GM18526 (cell line): ENCODE measurements at regions not wholly inside any gene's neighbourhood (a gene's known extent, or its start where the extent isn't known, plus 50 kb on each side); places are given as distances from the start of the nearest gene placed in this dataset.

Experiments
- POLR2A ChIP-seq: IDR thresholded peaks from 3 replicates; pipeline ENCODE4 v1.6.1; 2011; ENCODE audit not compliant: insufficient read length; ENCODE audit errors: extremely low read depth

DNA sequence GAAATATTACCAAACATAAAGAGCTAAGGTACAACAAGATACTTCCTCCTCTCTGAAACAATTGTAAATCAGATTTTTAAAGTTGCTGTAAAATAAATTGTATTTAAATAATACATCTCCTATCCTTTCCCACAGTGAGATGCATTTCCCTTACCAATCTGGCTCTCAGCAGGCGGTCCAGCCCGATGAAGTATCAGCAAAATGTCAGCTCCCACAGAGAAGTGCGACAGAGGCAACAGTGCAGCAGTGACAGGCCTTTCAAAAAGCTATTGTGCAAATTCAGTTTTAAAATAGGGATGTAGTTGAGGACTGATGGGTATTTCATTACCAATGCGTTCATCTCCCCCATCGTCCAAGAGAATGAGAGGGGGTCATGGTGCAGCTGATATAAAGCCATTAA lies 733.2 kb upstream of the GOLIM4 start:
- TF ChIP-seq POLR2A = no peak

DNA sequence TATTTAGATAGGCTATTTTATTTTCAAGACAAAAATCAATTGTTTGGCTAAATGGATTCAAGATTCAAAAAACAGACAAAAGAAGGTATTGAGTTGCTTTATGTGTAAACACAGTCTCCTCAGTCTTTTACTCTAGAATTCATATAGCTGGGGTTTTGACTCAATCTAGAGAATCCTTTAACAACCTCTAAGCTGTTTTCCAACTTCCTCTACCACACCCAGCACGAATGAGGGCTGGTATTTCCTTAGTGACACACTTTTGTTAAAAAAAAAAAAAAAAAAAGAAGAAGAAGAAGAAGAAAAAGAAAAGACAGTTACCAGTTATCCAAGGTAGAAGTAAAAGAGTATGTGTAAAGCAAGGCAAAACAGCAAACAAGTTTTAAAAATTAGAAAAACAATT lies 732.8 kb upstream of the GOLIM4 start:
- no peak for TF ChIP-seq POLR2A

- no peak for TF ChIP-seq POLR2A
These were observed 732.3 kb upstream of the GOLIM4 start for GRCh38 chr3:168828014-168828413.

- TF ChIP-seq POLR2A = no peak
These were observed 728.4 kb upstream of the GOLIM4 start for GRCh38 chr3:168824107-168824506.

DNA sequence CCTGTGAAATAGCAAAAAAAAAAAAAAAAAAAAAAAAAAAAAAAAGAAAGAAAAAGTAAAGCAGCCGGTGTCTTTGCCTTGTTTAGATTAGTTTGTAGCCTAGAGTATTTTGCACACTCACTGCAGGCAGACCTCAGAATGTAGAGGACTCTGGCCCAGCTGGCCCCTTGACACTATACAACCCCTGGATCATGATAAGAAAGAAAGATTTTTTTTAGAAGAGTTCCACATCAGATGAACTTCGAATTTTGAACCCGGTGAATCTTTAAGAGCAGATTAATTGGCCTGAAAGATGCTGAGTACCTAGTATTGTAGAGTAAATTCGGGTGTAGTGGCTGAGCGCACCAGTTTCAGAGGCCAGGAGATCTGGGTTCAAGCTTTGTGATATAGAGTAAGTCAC lies 727.7 kb upstream of the GOLIM4 start:
- TF ChIP-seq POLR2A = no peak

DNA sequence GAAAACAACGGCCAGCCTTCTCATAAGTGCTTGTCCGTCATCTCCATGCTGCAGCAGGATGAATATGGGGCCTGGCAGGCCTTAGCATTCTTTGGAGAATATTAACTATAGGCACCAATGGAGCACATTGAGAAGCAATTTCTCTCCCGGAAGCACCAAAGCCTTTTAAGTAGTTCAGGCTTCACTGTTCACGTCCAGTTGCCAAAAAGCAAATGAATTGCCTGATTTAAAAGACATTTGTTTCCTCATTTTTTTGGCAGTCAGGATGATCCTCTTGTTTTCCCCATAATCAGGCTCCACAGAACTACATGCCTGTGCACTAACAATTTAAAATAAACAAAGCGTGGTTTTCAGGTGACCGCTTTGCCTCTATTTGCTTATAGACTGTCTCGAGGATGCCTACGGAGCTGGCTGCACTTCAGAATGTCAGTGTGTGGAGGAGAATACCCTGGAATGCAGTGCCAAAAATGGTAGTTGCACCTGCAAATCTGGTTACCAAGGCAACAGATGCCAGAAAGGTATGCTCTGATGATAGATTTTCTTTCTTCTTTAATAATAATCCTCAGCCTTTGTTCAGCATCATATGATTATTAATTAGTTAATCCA lies 725.2 kb upstream of the GOLIM4 start:
- no peak for TF ChIP-seq POLR2A

DNA sequence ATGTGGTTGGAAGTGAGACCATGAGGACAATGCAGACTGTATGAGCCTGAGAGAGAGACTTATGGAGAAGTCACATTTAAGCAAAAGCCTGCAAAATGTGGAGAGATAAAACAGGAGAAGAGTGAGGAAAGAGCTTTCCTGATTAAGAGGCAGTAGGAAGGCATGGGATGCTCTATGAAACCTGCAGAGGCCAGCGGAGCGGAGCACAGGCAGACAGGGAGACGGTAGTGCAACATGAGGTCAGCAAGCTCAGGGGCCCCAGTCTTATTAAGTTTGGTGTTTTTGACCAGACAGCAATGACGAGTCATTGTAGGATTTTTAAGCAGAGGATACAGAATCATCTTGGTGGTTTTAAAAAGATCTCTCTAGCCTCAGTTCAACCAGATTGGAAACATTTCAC lies 721.5 kb upstream of the GOLIM4 start:
- TF ChIP-seq POLR2A = no peak

GRCh38 chr3:168815946-168816345 lies 720.2 kb upstream of the GOLIM4 start:
- no peak for TF ChIP-seq POLR2A

DNA sequence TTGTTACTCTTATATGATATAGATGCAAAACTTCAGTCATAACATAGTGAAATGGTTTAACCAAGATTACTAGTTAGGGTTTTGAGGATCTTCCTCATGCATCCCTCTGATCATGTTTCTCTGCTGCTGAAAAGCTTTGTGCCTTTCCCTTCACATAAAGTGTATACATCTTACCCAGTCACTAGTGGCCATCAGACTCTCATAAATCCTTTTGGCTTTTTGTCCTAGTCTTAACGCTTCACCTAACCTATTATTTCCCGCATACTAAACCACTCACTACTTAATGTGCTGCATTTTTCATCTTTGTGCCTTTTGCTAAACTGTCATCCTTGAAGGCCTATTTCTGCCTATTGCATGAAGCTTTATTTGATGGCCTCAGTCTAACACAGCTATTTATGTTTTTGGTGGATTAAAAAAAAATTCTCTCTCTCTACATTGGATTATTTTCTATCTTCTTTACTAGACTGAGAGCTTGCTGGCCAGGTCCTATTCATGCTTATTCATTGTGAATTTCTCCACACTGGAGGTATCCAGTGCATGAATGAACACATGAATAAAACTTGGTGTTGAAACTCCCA lies 717.6 kb upstream of the GOLIM4 start:
- no peak for TF ChIP-seq POLR2A

DNA sequence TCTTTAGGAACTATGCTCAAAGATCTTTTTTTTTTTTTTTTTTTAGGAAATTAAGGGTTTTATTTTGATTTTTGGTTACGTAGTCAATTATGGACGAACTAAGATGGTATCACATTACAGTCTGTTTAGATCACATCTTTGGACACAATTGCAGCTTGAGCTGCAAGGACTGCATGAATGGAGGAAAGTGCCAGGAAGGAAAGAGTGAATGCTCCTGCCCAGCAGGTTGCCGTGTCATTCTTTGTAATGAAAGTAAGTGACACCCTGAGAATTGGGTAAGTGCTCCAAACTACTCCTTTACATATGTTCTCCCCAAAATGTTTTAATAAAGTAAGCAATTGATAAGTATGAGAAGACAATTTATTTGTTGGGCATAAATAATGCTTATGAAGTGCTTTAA lies 716.5 kb upstream of the GOLIM4 start:
- TF ChIP-seq POLR2A = no peak

DNA sequence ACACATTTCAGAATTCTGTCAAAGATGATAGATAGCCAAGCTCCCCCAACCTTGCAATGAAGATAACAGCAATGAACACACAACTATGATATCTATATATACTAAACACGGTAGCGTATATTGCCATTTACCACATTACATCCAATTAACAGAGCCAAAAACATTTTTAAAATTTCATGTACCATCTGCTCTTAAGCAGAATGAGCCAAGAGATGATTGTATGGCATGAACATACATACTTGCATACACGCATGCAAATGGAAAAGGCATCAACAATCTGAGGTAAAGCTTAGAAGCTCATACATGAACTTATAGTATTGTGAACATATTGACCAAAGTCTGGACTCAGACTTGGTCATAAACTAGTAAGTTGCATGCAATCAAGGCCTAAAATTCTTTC lies 712.9 kb upstream of the GOLIM4 start:
- no peak for TF ChIP-seq POLR2A

DNA sequence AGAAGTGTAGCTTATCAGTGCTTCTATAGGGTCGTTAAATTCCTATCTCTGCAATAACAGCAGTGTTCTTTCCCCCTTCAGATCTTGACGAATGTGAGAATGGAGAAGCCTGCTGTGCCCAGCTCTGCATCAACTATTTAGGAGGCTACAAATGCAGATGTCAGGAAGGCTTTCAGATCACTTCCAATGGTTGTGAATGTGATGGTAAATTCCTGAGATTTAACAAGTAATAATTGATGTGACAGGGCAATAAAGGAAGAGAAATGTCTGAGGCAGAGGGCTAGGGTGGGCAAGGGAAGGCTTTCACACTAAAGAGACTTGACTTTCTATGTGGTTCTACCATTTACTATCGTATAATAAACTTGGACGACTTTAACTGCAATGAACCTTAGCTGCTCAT lies 711.7 kb upstream of the GOLIM4 start:
- no peak for TF ChIP-seq POLR2A

GRCh38 chr3:168806871-168807270 lies 711.1 kb upstream of the GOLIM4 start:
- TF ChIP-seq POLR2A = no peak

DNA sequence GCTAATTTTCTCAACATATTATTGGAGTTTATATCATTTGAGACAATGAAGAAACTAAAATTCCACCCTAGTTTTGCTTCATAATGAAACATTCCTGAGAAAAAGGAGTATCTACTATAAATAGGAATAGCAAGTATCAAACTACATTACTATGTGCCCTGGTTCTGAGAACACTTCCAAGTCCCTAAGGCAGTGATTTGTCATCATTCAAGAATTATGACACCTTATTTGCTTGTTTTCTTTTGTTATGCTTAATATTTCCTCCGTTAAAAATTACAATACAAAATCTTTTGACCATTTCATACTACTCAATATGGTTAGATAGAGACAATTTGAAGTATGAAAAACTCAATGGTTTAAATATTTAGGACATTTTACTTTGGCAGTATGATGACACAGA lies 707.8 kb upstream of the GOLIM4 start:
- no peak for TF ChIP-seq POLR2A

DNA sequence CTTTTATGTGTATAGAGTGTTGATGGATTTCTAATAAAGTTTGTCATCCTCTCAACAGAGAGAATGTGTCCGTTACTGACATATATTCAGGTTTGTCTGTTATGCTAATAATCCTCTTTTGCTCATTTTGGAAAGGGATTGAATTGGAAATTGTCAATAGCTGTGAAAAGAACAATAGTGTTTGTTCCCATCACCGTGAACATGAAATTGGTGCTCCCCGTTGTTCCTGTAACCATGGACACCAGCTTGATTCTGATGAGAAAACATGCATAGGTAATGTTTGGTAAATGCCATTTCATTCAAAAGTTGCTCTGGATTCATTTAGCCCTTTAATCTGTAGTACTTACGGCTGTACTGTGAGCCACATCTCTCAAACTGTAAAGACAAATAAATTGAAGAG lies 707.0 kb upstream of the GOLIM4 start:
- no peak for TF ChIP-seq POLR2A

- no peak for TF ChIP-seq POLR2A
These were observed 706.1 kb upstream of the GOLIM4 start for GRCh38 chr3:168801794-168802193.

GRCh38 chr3:168796339-168796738 lies 700.6 kb upstream of the GOLIM4 start:
- TF ChIP-seq POLR2A = no peak
